ENCODE measurements at regions not wholly inside any gene's neighbourhood (a gene's known extent, or its start where the extent isn't known, plus 50 kb on each side); places are given as distances from the start of the nearest gene placed in this dataset.

GRCh38 chr2:16374671-16375070, 291.0 kb downstream of the CYRIA start:
- no peaks in the 10 kb centered on the region for H3K9me3 ChIP-seq (ENCODE audit: insufficient read depth, low read depth, low read length)
- H2AFZ ChIP-seq (ENCODE audit: low read length) = no peak overlapping the region
- H3K36me3 ChIP-seq (ENCODE audit: insufficient read depth, low read length) = no peaks in the 10 kb centered on the region
- no peaks in the 10 kb centered on the region for H3K27me3 ChIP-seq (ENCODE audit: insufficient read depth, low read length, poor library complexity, severe bottlenecking)
- no peak overlapping the region for H3K9ac ChIP-seq (ENCODE audit: low read depth, low read length, poor library complexity, severe bottlenecking)
- H3K79me2 ChIP-seq (ENCODE audit: insufficient read depth, low read length) = no peaks in the 10 kb centered on the region
- no peaks in the 10 kb centered on the region for H3K9me2 ChIP-seq (replicated peaks; ENCODE audit: low read depth, low read length)
- H3K4me2 ChIP-seq (ENCODE audit: low read depth, low read length, poor library complexity, severe bottlenecking) = no peak overlapping the region
- no peak overlapping the region for H3K4me3 ChIP-seq (ENCODE audit: low read length, poor library complexity, severe bottlenecking)
- H3K4me1 ChIP-seq (ENCODE audit: insufficient read depth, low read length, poor library complexity, severe bottlenecking) = no peaks in the 10 kb centered on the region
- H3F3A ChIP-seq (ENCODE audit: low read depth) = no peaks in the 10 kb centered on the region
- no peak for TF ChIP-seq EZH2phosphoT487 (IDR thresholded peaks at IDR 0.05; ENCODE audit: borderline replicate concordance)
- TF ChIP-seq, protein P1, sequence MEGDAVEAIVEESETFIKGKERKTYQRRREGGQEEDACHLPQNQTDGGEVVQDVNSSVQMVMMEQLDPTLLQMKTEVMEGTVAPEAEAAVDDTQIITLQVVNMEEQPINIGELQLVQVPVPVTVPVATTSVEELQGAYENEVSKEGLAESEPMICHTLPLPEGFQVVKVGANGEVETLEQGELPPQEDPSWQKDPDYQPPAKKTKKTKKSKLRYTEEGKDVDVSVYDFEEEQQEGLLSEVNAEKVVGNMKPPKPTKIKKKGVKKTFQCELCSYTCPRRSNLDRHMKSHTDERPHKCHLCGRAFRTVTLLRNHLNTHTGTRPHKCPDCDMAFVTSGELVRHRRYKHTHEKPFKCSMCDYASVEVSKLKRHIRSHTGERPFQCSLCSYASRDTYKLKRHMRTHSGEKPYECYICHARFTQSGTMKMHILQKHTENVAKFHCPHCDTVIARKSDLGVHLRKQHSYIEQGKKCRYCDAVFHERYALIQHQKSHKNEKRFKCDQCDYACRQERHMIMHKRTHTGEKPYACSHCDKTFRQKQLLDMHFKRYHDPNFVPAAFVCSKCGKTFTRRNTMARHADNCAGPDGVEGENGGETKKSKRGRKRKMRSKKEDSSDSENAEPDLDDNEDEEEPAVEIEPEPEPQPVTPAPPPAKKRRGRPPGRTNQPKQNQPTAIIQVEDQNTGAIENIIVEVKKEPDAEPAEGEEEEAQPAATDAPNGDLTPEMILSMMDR (conservative IDR thresholded peaks at IDR 0.05; ENCODE audit: low read length) = no peak
- no peaks in the 10 kb centered on the region for H4K20me1 ChIP-seq (ENCODE audit: insufficient read depth, low read length, poor library complexity, severe bottlenecking)

- Histone ChIP-seq H4K20me1 (ENCODE audit: insufficient read depth, low read length, poor library complexity, severe bottlenecking) (no peaks in the 10 kb centered on the region), H3K4me1 (ENCODE audit: insufficient read depth, low read length, poor library complexity, severe bottlenecking) (peaks cover 7% of the 10 kb centered on the region), H3K9ac (ENCODE audit: low read depth, low read length, poor library complexity, severe bottlenecking) (no peak overlapping the region), H3K36me3 (ENCODE audit: insufficient read depth, low read length) (no peaks in the 10 kb centered on the region), H3K79me2 (ENCODE audit: insufficient read depth, low read length) (no peaks in the 10 kb centered on the region), H3K4me2 (ENCODE audit: low read depth, low read length, poor library complexity, severe bottlenecking) (no peak overlapping the region), H3K9me2 (replicated peaks; ENCODE audit: low read depth, low read length) (no peaks in the 10 kb centered on the region), H2AFZ (ENCODE audit: low read length) (no peak overlapping the region), H3K9me3 (ENCODE audit: insufficient read depth, low read depth, low read length) (no peaks in the 10 kb centered on the region), H3K4me3 (ENCODE audit: low read length, poor library complexity, severe bottlenecking) (no peak overlapping the region), H3K27me3 (ENCODE audit: insufficient read depth, low read length, poor library complexity, severe bottlenecking) (no peaks in the 10 kb centered on the region), H3F3A (ENCODE audit: low read depth) (no peaks in the 10 kb centered on the region)
- TF ChIP-seq EZH2phosphoT487 (IDR thresholded peaks at IDR 0.05; ENCODE audit: borderline replicate concordance) = no peak
- TF ChIP-seq, protein P1 (conservative IDR thresholded peaks at IDR 0.05; ENCODE audit: low read length) = no peak
Observed at GRCh38 chr2:16373341-16373740, 292.3 kb downstream of the CYRIA start.

- no peaks in the 10 kb centered on the region for H4K20me1 ChIP-seq (ENCODE audit: insufficient read depth, low read length, poor library complexity, severe bottlenecking)
Observed at GRCh38 chr2:16371751-16372150, 293.9 kb downstream of the CYRIA start.

More at GRCh38 chr2:16371751-16372150, 293.9 kb downstream of the CYRIA start:
- Histone ChIP-seq H3K4me1 (ENCODE audit: insufficient read depth, low read length, poor library complexity, severe bottlenecking) (peaks cover 7% of the 10 kb centered on the region), H3F3A (ENCODE audit: low read depth) (no peaks in the 10 kb centered on the region), H3K9me3 (ENCODE audit: insufficient read depth, low read depth, low read length) (no peaks in the 10 kb centered on the region), H3K36me3 (ENCODE audit: insufficient read depth, low read length) (no peaks in the 10 kb centered on the region), H3K27me3 (ENCODE audit: insufficient read depth, low read length, poor library complexity, severe bottlenecking) (no peaks in the 10 kb centered on the region), H3K4me2 (ENCODE audit: low read depth, low read length, poor library complexity, severe bottlenecking) (no peak overlapping the region), H3K9ac (ENCODE audit: low read depth, low read length, poor library complexity, severe bottlenecking) (no peak overlapping the region), H3K9me2 (replicated peaks; ENCODE audit: low read depth, low read length) (no peaks in the 10 kb centered on the region), H3K79me2 (ENCODE audit: insufficient read depth, low read length) (no peaks in the 10 kb centered on the region), H2AFZ (ENCODE audit: low read length) (no peak overlapping the region), H3K4me3 (ENCODE audit: low read length, poor library complexity, severe bottlenecking) (no peak overlapping the region)
- TF ChIP-seq, protein P1 (conservative IDR thresholded peaks at IDR 0.05; ENCODE audit: low read length) = no peak
- no peak for TF ChIP-seq EZH2phosphoT487 (IDR thresholded peaks at IDR 0.05; ENCODE audit: borderline replicate concordance)
